ENCODE measurements at regions not wholly inside any gene's neighbourhood (a gene's known extent, or its start where the extent isn't known, plus 50 kb on each side); places are given as distances from the start of the nearest gene placed in this dataset. TPM values are rescaled to one million over a fixed set of nuclear protein-coding genes. Genes with fewer than 3 reads are reported as not detected.

MicroRNAs in the stretch of these regions (microRNA counts, 767-probe panel; counts per million panel counts)
- microRNA hsa-miR-583, result 879 counts per million, percentile 95 among the panel's probes with 10 or more counts

Small RNA genes lying in the stretch of these regions (microRNA-seq; reads per million reads assigned to microRNA genes)
- 0 reads per million in 2 experiments for gene MIR583 (ENCODE audit: borderline microRNAs expressed in 2 of 2, borderline number of aligned reads in 2 of 2, borderline replicate concordance in 1 of 2)

Small RNA genes lying in the stretch of these regions (small RNA-seq; reads per million reads assigned to genes)
- gene MIR583 (ENCODE audit: insufficient read depth) (not detected), gene RNU6-524P (ENCODE audit: insufficient read depth) (not detected)

All from H1 (cell line).